ENCODE measurements at regions not wholly inside any gene's neighbourhood (a gene's known extent, or its start where the extent isn't known, plus 50 kb on each side); places are given as distances from the start of the nearest gene placed in this dataset.

- DNase-seq (ENCODE audit: low spot score): no peak
Measured at GRCh38 chrX:10047631-10048030, 80.5 kb downstream of the CLDN34 start.

GRCh38 chrX:10048076-10048475, 80.9 kb downstream of the CLDN34 start:
- no peak for DNase-seq (ENCODE audit: low spot score)

DNA sequence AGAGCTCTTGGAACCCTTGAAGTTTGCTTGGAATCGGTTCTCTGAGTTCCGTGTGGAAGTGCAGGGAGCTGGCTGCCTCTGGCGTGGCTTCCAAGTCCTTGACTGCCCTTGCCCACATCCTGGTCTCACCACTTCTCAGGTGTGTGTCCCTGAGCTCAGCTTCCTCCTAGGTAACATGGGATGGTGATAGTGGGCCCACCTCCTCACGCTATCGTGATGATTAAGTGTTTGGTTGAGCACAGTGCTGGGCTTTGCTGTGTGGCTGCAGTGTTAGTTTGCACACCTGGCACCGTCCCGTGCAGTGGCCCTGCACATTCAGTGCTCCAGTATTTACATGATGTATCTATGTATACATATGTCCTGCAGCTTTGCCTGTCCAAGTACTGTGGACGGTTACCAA, 81.5 kb downstream of the CLDN34 start:
- no peak for DNase-seq (ENCODE audit: low spot score)

GRCh38 chrX:10049236-10049635, 82.1 kb downstream of the CLDN34 start:
- DNase-seq (ENCODE audit: low spot score): no peak

DNA sequence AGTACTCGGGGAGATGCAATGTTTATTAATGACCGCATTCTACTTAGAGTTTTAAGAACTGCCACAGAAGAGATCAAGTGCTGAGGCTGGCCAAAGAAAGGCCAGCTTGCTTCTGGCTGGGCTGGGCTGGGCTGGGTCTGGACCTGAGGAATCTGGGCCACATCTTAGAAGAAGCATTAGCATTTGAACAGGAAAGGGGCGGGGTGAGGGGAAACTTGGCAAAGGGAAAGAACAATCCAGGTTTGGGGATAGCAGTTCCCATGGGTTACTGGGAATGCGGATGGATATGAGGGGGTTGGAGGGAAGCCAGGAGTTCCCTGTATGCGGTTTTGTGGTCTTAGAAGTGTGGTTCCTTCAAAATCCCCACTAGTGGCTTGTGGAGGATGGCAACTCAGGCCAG, 83.3 kb downstream of the CLDN34 start:
- no peak for DNase-seq (ENCODE audit: low spot score)

- DNase-seq (ENCODE audit: low spot score): no peak
Measured at GRCh38 chrX:10051866-10052480, 84.8 kb downstream of the CLDN34 start.

DNA sequence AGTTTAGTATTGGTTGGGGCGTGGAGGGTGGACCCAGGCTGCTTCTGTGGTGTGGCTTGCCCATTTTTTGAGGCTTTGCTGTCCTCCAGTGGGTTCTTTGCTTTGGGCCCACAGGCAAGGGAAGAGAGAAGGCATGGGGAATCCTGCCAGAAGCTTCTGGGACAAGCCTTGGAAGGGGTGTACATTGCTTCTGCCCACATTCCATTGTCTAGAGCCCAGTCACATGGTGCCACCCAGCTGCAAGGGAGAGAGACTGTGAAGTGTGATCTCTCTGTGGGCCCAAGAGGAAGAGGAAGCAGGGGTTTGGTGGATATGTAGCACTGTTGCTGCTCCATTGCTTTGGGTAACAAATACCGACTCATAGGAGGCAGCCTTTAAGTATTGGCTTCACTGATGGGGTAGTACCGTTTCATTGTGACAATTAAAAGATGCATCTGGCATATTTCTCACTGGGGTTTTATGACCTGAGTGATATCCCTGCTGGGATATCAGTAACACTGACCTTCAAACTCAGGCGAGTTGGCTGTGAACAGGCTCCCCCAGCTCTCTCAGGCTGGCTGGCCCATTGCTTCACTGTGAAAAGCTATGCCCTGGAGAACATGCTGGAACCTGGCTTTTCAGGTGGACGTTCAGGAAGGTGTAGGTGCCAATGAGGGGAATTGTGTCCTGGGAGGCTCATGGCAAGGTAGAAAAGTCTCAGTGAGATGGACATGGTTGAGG, 85.9 kb downstream of the CLDN34 start:
- DNase-seq (ENCODE audit: low spot score): peak; percentile 80

DNA sequence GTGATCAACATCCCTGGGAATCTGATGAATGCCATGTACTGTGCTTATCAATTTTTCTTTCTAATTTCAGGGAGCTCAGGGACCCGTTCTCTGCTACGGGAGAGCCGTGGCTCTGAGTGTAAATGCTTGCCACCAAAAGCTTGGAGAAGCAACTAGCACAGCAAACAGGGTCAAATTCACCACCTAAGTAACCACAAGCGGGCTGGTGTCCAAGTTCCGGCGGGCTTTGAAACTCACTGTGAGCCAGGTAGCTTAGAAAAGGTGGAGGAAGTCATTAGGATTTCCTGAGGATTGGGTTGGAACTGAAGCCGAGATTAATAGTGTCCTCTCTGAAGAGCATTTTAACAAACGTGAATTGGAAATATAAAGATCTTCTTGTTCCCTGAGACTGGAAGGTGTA, 87.2 kb downstream of the CLDN34 start:
- no peak for DNase-seq (ENCODE audit: low spot score)

DNA sequence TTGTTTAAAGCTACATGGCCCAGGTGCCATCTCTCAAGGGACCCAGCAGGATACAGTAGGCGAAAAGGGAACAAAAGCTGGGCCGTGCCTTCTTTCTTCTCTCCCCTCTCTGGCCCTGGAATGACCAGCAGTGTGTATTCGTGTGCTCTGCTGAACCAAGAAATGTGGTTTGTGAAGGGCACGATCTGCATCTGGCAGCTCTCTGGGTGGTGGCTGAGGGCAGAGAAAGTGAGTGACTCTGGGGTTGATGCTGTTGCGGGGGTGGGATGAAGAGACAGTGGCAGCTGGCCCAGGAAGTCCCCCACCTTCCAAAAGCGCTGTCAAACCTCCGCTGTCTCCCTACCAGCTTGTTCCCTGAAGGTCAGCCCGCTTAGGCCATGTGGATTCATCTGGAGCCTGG, 88.3 kb downstream of the CLDN34 start:
- DNase-seq (ENCODE audit: low spot score): no peak

GRCh38 chrX:10062352-10062751, 94.4 kb upstream of the CLCN4 start:
- no peak for DNase-seq (ENCODE audit: low spot score)

DNA sequence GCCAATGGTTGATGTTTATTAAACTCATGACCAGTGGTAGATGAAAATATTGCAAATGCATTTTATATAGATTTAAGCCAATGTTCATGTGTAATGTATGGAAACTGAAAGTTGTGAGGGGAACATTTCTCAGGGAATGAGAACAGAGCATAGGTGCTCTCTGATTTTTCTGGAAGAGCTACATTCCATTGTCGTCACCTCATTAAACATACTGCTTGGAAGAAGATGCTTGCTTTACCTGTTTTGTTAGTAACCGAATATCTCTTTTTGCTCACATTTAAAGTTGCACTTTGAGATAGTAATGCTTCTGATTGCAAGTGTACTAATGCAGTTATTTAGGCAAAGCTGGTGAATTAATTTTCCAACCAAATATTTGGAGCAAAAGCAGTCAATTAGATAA, 93.8 kb upstream of the CLCN4 start:
- no peak for DNase-seq (ENCODE audit: low spot score)

GRCh38 chrX:10064736-10065135, 92.0 kb upstream of the CLCN4 start:
- DNase-seq (ENCODE audit: low spot score): no peak

DNA sequence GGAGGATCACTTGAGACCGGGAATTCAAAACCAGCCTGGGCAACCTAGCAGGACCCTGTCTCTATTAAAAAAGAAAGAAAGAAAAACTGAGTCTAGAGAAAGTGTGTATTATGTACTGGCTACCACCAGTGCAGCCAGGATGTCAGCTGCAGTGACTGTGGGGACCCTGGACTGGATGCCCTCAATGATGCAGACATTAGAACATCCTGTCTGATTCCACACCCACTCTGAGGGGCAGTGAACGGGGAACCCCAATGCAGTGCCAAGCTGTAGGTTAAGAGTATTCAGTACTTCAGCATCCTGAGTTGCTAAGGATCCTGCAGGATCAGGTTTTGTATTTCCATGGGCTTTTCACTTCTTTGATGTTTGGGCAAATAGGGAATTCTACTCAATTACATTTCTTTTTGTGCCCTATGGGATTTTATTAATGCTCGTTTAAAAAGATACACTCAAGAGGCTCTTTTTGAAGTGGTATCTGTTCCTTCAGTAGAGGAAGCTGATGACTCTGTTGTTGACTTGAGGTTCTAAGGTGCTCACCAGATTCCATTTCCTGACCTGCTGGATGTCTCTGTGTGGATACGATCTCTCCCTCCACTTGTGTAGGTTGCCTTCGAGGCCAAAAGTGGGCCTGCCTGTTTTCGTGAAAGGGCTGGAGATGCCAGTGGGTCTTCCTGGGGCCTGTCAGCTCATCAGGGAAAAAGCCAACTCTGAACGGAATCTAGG, 85.9 kb upstream of the CLCN4 start:
- DNase-seq (ENCODE audit: low spot score): no peak

GRCh38 chrX:10071451-10072144, 85.2 kb upstream of the CLCN4 start:
- DNase-seq (ENCODE audit: low spot score): no peak

DNA sequence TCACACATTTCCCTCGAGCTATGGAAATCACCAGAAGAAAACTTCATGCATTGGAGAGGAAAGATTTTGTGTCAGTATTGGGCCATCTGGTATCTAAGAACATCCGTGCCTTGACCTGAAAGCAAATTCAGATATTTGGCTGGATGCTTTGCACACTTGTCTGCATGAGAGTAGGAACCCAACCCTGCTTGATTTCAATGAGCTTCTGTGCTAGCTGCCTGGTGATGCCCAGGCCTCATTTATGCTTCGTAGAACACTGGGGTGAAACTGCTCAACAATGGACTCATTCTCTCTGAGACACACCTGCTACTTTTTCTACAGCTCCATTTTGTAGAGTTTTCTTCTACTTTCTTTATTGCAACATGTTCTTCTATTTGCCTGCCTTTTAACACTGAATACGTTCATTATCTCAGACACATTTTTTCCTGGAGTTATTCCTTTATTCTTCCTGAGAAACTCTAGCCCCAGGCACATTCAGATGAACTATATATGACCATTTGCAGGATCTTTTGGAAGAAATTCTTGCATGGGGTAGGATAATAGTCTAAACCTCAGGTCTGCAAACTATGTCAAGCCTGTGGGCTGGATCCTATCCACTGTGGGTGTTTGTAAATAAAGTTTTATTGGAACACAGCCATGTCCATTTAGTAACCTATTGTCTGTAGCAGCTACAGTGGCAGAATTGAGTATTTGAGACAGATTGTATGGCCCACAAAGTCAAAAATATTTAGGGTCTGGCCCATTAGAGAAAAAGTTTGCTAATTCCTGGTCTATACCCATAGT, 83.8 kb upstream of the CLCN4 start:
- DNase-seq (ENCODE audit: low spot score): peak; percentile 35

DNA sequence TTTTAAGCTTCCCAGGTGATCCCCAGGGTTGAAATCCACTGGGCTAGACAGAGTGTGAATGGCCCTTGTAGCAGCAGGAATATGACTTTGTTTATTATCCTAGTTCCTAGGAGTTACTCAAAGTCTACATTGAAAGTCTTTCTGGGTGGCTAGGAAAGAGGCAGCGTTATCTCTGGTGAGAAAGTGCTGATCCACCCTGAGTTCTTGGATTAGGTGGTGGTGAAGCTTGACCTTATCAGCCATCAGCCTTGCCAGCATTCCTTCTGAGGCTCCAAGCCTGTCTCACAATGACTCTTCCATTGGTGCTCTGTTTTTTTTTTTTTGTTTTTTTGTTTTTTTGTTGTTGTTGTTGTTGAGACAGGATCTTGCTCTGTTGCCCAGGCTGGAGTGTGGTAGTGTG, 83.1 kb upstream of the CLCN4 start:
- no peak for DNase-seq (ENCODE audit: low spot score)

DNA sequence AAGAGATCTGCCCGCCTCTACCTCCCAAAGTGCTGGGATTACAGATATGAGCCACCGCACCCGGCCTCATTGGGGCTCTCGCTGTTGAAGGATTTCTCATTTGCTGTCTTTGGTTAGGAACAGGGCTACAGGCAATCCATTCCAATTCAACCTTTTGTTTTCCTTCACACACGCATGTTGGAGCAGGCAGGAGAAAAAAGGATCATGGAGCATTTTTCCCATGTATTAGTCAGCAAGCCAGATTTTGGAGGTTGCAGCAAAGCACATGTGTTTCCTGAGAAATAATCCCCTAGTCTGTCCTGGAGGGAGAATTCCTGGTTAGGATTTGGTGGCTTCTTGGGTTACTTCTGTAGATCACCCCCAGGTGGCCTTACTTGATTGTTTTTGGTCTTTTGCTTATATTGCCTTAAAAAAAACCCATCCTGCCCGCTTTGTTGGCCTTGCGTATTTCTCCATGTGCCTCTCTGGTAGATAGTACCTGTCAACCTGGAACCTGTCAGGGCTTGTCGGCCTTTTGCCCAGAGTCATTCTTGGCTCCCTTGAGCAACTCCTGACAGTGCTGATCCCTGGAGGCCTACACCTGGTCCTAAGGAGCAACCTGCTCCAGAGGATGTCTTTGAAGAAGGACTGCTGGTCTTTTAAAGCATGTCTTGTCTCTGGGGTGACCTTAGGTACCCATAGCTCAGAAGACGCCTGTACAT, 82.4 kb upstream of the CLCN4 start:
- no peak for DNase-seq (ENCODE audit: low spot score)

GRCh38 chrX:10076765-10077164, 80.0 kb upstream of the CLCN4 start:
- DNase-seq (ENCODE audit: low spot score): no peak

DNA sequence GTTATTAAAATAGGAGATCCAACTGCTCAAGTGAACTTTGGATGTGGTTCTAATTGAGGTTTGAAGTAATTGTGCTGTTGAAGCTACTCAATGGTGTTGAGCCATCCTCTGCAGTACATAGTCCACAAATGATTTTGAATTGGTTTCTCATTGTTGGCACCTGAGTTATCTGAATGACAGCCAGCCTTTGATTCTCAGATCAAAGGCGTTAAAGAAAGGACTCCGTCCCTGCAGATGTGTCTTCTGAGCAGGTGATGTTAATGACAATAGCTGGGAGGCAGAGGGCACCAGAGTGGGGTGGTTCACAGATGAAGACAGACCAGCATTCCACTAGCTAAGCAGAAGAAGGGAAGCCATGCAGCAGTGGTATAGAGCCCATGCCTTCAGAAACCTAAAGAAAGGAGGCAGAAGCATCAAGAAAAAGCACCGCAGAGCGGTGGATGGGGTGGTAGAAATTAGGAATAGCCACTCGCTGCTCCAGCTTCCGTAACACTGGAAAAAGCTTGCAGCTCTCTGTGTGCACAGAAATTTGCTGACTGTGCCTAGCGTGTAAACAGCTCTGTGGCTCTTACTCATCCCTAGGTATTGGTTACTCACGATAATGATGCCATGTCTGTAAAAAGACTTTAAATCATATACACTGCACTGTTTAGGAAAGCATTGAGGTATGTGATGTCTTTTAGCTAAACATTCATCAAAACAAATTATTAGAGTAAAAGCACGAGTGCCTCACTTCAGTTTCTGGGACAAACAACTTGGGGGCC, 79.2 kb upstream of the CLCN4 start:
- DNase-seq (ENCODE audit: low spot score): no peak

DNA sequence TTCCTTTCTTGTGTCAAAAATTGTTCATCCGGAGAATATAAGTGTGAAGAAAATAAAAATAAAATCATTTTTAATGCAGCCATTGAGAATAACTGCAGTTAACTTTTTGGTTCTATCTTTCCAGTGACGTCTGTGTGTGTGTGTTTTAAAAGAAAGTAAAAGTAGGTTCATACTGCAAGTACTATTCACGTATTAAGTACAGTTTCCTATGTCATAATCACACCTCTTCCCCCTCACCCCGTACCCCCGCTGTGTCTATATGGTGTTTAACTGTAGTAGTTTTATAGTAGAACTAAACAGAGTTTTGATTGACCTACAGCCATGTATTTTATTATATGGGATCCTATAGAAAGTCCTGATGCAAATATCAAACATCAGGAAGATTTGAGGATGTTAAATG, 78.5 kb upstream of the CLCN4 start:
- DNase-seq (ENCODE audit: low spot score): no peak

- DNase-seq (ENCODE audit: low spot score): no peak
Measured at GRCh38 chrX:10079231-10079630, 77.5 kb upstream of the CLCN4 start.

Data from putamen (tissue), 1 donor.